ENCODE measurements at regions not wholly inside any gene's neighbourhood (a gene's known extent, or its start where the extent isn't known, plus 50 kb on each side); places are given as distances from the start of the nearest gene placed in this dataset.

DNA sequence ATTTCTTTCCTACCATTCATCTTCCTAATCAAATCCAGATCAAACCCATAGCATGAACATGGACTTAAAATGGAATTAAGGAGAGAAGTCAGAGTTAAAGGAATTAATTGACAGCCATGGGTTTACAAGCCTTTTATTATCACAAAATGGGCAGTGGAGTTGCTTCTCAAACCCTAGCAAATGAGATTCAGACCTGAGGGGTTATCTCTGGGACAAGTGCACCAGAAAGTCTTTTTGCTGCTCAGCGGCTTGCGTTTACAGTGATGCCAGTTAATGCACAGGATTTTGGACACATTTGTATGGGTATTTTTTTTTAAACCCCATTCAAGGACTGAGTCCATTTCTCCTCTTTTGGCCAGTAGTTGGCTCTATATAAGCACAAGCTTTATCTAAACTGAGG, 503.0 kb downstream of the EFNB2 start:
- TF ChIP-seq, protein P1, sequence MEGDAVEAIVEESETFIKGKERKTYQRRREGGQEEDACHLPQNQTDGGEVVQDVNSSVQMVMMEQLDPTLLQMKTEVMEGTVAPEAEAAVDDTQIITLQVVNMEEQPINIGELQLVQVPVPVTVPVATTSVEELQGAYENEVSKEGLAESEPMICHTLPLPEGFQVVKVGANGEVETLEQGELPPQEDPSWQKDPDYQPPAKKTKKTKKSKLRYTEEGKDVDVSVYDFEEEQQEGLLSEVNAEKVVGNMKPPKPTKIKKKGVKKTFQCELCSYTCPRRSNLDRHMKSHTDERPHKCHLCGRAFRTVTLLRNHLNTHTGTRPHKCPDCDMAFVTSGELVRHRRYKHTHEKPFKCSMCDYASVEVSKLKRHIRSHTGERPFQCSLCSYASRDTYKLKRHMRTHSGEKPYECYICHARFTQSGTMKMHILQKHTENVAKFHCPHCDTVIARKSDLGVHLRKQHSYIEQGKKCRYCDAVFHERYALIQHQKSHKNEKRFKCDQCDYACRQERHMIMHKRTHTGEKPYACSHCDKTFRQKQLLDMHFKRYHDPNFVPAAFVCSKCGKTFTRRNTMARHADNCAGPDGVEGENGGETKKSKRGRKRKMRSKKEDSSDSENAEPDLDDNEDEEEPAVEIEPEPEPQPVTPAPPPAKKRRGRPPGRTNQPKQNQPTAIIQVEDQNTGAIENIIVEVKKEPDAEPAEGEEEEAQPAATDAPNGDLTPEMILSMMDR (IDR thresholded peaks at IDR 0.05): no peak

DNA sequence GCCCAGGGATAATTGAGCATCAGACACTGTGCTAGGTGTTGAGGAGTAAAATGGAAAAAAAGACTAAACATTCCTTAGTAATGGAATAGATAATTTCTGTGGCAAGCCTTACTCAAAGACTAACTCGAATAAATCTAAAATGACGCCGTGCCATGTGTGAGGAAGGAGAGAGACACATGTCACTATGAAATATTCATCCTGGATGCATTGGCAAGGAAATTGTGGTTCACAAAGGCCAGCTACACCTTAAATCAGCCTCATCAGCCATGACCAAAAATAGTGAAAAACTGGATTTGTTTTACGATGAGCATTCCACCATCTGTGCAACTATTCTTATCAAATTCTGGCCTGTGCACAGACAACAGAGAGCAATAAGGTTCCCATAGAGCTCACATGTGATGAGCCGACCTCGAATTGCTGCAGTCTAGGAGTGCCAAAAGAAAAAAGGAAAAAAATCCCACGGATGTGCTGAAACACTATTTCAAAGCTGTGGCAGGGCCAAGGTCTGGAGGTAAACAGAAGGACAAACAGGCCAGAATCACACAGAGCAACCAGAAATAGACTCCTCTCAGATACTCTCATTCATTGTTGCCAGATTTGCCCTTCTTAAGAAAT, 505.7 kb downstream of the EFNB2 start:
- TF ChIP-seq, protein P1 (IDR thresholded peaks at IDR 0.05): no peak

DNA sequence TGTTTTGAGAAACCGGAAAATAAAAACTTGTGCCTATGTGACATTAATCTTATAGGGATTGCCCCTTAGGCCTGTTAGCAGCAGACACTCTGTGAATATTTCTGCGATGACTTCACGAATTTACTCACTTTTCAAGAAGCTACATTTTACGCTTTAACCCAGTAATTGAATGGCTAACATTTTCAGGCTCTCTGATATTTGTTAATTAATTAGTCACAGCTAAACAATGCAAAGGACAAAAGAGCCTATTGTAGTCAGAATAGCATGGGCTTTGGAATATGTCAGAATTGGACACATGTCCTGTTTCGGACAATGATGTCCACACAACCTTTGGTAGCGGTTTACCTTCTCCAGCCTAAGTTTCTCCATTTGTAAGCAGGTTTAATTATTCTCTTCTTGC, 506.6 kb downstream of the EFNB2 start:
- TF ChIP-seq, protein P1 (IDR thresholded peaks at IDR 0.05): no peak

DNA sequence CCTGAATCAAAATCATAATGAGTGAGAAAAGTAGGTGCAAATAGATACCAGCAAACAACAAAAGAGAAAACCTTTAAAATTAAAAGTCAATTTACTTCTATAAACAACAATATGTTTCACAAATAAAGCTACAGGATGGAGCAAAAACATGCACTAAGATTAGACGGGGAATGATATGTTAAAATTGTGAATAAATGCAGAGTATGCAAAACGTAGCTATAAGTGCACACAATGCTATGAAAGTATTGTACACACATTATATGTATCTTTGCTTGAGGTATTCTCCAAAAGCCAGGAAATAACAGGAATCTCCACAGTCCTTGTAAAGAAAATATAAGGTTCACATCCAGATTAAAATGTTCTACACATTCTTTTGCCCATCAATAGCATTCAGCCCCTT, 523.9 kb downstream of the EFNB2 start:
- TF ChIP-seq, protein P1 (IDR thresholded peaks at IDR 0.05): no peak

DNA sequence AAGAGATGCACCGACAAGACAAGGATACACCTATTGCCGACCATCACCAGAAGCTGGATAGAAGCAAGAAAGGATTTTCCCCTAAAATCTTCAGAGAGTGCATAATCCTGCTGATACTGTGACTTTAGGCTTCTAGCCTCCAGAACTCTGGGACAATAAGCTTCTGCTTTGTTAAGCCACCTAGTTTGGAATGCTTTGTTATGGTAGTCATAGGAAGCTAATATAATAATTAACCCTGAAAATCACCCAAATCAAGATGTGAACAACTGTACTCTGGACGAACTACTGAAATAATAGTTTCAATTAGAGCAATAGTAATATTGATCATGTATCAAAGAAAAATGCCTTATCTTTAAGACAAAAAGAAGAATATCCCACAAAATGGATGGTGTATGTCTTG, 524.6 kb downstream of the EFNB2 start:
- TF ChIP-seq, protein P1 (IDR thresholded peaks at IDR 0.05): no peak

DNA sequence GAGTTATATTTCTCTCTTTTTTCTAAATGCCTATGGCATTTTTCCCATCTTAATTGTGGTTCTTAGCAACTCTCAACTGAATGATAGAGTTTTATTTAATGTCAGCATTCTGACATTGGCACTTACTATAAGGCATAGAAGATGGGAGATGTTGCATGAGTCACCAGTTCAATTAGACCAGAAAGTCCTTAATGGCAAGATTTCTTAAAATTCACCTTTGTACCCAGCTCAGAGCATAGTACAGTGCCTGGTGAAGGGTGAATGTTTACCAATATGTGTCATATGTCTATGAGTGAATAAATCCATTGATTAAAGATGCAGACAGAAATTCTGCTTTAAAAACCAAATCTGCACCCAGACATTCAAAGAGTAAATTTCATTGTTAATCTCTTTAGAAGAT, 526.9 kb downstream of the EFNB2 start:
- TF ChIP-seq, protein P1 (IDR thresholded peaks at IDR 0.05): no peak

DNA sequence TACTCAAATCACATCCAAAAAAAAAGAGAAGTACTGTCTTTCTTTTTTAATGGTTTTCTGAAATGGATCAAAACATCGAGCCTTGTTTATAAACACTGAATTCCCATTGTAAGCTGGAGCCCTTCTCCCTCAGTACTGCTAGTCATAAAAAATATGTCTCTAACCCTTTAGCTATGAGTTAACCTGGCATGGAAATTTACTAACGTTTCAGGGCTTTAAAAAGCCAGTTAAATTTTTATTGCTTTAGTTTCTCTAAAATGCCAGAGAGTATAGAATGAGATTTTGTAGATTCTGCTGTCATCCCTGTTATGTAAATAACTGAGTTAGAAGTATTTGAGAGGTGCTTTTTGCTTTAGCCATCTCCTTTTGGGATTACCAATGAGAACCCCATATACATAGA, 528.3 kb downstream of the EFNB2 start:
- TF ChIP-seq, protein P1 (IDR thresholded peaks at IDR 0.05): no peak

DNA sequence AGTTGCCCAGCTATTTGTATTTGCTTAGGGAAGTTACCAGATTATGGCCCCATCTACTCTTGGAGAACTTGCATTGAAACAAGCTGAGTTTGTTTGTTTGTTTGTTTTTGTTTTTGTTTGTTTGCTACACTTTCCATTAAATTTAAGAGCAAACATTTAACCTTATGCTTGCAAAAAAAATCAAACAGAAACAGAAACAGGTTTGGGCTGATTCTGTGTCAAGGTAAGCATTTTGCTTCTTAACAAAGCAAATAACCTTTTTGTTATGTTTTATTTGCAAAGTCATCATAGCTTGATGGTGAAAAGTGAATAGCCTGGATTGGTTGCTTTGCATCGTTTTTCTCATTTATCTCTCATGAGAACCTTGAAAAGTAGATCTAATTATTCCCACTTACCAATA, 531.8 kb downstream of the EFNB2 start:
- TF ChIP-seq, protein P1 (IDR thresholded peaks at IDR 0.05): no peak
